NB4 (cell line): ENCODE measurements at regions not wholly inside any gene's neighbourhood (a gene's known extent, or its start where the extent isn't known, plus 50 kb on each side); places are given as distances from the start of the nearest gene placed in this dataset.

ENCODE experiments used
- CTCF ChIP-seq: IDR thresholded peaks from one replicate; pipeline ENCODE4 v1.5.1; 2012; ENCODE audit warnings: low read depth, low read length
- POLR2A ChIP-seq: IDR thresholded peaks from 2 replicates; pipeline ENCODE4 v1.6.1; 2011; ENCODE audit warnings: mild to moderate bottlenecking; ENCODE audit not compliant: insufficient read length; ENCODE audit errors: extremely low read depth

GRCh38 chrX:40177489-40177888, 79.7 kb upstream of the BCOR start:
- TF ChIP-seq POLR2A: no peak
- no peak for TF ChIP-seq CTCF
